K562 (cell line): ENCODE measurements at regions not wholly inside any gene's neighbourhood (a gene's known extent, or its start where the extent isn't known, plus 50 kb on each side); places are given as distances from the start of the nearest gene placed in this dataset.

Experiments
- BCLAF1 ChIP-seq, 2 experiments: fragments of 450-650 bp in 1 of 2; IDR thresholded peaks; 2 replicates each; pipeline ENCODE4 v1.6.1; 2011 to 2017; ENCODE audit warnings: low read depth in 2 of 2, antibody characterized with exemption in 1 of 2, borderline replicate concordance in 1 of 2, low read length in 1 of 2, mild to moderate bottlenecking in 1 of 2, mixed read lengths in 1 of 2; ENCODE audit not compliant: control insufficient read depth in 1 of 2
- E2F1 ChIP-seq: sonication (generic); formaldehyde crosslinking; IDR thresholded peaks from 2 replicates; pipeline ENCODE4 v1.8.1; 2023; ENCODE audit warnings: mild to moderate bottlenecking, missing genetic modification reagents, moderate library complexity
- FOXK2 ChIP-seq, 2 experiments: fragments of 450-650 bp; IDR thresholded peaks in 1 of 2; conservative IDR thresholded peaks in 1 of 2; 2 replicates each; pipeline ENCODE4 v1.6.1; 2016; ENCODE audit warnings: low read depth in 2 of 2, mild to moderate bottlenecking in 1 of 2
- SMC3 ChIP-seq: conservative IDR thresholded peaks from 2 replicates; pipeline ENCODE4 v1.6.1; 2011; ENCODE audit warnings: low read depth, low read length, improper control_type of control experiment; ENCODE audit not compliant: insufficient read depth
- TSHZ1 ChIP-seq: fragments of 250-450 bp; sonication (Bioruptor Pico); IDR thresholded peaks from 2 replicates; pipeline ENCODE4 v1.4.0; 2020; ENCODE audit warnings: mild to moderate bottlenecking, moderate library complexity
- USF2 ChIP-seq: sonication (generic); formaldehyde crosslinking; IDR thresholded peaks from 2 replicates; pipeline ENCODE4 v1.5.0; 2020; ENCODE audit warnings: missing genetic modification reagents
- ZNF274 ChIP-seq: IDR thresholded peaks from 2 replicates; pipeline ENCODE4 v1.6.1; 2011; ENCODE audit warnings: low read depth, mild to moderate bottlenecking, low read length, moderate library complexity, borderline replicate concordance
- ZNF639 ChIP-seq, 2 experiments: fragments of 200-800 bp in 1 of 2; sonication (Bioruptor generic) in 1 of 2; sonication (generic) in 1 of 2; formaldehyde crosslinking in 1 of 2; IDR thresholded peaks in 1 of 2; conservative IDR thresholded peaks in 1 of 2; 2 replicates each; pipeline versions ENCODE4 v1.5.0 to v1.6.1; 2016 to 2020; ENCODE audit warnings: missing compliant biosample characterization in 1 of 2, missing genetic modification characterization in 1 of 2, missing genetic modification reagents in 1 of 2
- ZZZ3 ChIP-seq: fragments of 450-650 bp; IDR thresholded peaks from 2 replicates; pipeline ENCODE4 v1.6.1; 2016; ENCODE audit warnings: antibody characterized with exemption, mild to moderate bottlenecking, moderate library complexity

- TF ChIP-seq ZNF274 (no peak), USF2 (no peak), FOXK2 (conservative IDR thresholded peaks at IDR 0.05 in 1 of 2, IDR thresholded peaks at IDR 0.05 in 1 of 2; ENCODE audit: low read depth in 2 of 2) (no peak), BCLAF1 (IDR thresholded peaks at IDR 0.05; ENCODE audit: borderline replicate concordance in 1 of 2, control insufficient read depth in 1 of 2, low read depth in 2 of 2, low read length in 1 of 2) (no peak), TSHZ1 (CRISPR knock-in tag) (no peak), ZNF639 (CRISPR knock-in tag; conservative IDR thresholded peaks at IDR 0.05 in 1 of 2, IDR thresholded peaks at IDR 0.05 in 1 of 2) (no peak), E2F1 (CRISPR knock-in tag) (no peak), SMC3 (no peak), ZZZ3 (no peak)
Observed at GRCh38 chr12:94862421-94862820, 141.1 kb downstream of the NDUFA12 start.
